Natural killer cell (primary cell): ENCODE measurements at regions not wholly inside any gene's neighbourhood (a gene's known extent, or its start where the extent isn't known, plus 50 kb on each side); places are given as distances from the start of the nearest gene placed in this dataset.

Source experiments
- ATAC-seq, 3 donors: fragments of 150-1000 bp in 2 of 3; fragments of 200-7000 bp in 1 of 3; cut with Tn5 transposase; 1 replicate in 1 of 3; 2 replicates in 2 of 3; pipeline ENCODE4 v1.10.0; 2021; ENCODE audit warnings: mild to moderate bottlenecking in 2 of 3, moderate library complexity in 2 of 3
- DNase-seq, 2 donors: peaks; one replicate each; pipeline versions ENCODE4 v3.0.0 to v3.0.0-alpha.2; 2013 to 2021; ENCODE audit warnings: mixed read lengths in 1 of 2
- H3K27ac ChIP-seq: one replicate; pipeline ENCODE4 v1.5.1; 2013; ENCODE audit warnings: mild to moderate bottlenecking, low read length
- H3K27me3 ChIP-seq: one replicate; pipeline ENCODE4 v1.6.1; 2013; ENCODE audit warnings: low read length; ENCODE audit not compliant: control insufficient read depth, insufficient read depth
- H3K36me3 ChIP-seq: one replicate; pipeline ENCODE4 v1.6.1; 2013; ENCODE audit warnings: low read length; ENCODE audit not compliant: control insufficient read depth, insufficient read depth
- H3K4me1 ChIP-seq: one replicate; pipeline ENCODE4 v1.6.1; 2013; ENCODE audit warnings: low read length; ENCODE audit not compliant: control insufficient read depth, insufficient read depth
- H3K4me3 ChIP-seq: one replicate; pipeline ENCODE4 v1.5.1; 2013; ENCODE audit warnings: low read length
- H3K9me3 ChIP-seq: one replicate; pipeline ENCODE4 v1.6.1; 2013; ENCODE audit warnings: low read length; ENCODE audit not compliant: control insufficient read depth, insufficient read depth
- H3K27ac Mint-ChIP-seq, 2 donors: one replicate each; pipeline ENCODE4 v1.8.0; 2022; ENCODE audit warnings: mild to moderate bottlenecking in 2 of 2, mixed read lengths in 2 of 2, moderate library complexity in 1 of 2
- H3K27me3 Mint-ChIP-seq, 2 donors: one replicate each; pipeline ENCODE4 v1.8.0; 2022; ENCODE audit warnings: low read depth in 2 of 2, mixed read lengths in 2 of 2
- H3K36me3 Mint-ChIP-seq: one replicate; pipeline ENCODE4 v1.8.0; 2022; ENCODE audit warnings: mixed read lengths
- H3K4me1 Mint-ChIP-seq, 2 donors: one replicate each; pipeline ENCODE4 v1.8.0; 2022; ENCODE audit warnings: mixed read lengths in 2 of 2
- H3K4me3 Mint-ChIP-seq: one replicate; pipeline ENCODE4 v1.8.0; 2022; ENCODE audit warnings: mild to moderate bottlenecking, moderate library complexity, mixed read lengths
- H3K9me3 Mint-ChIP-seq, 2 donors: one replicate each; pipeline ENCODE4 v1.8.0; 2022; ENCODE audit warnings: mixed read lengths in 2 of 2
- WGBS: methylation state at CpG from one replicate; pipeline ENCODE4 v1.1.7; 2013; ENCODE audit warnings: missing lambda C conversion rate; ENCODE audit not compliant: insufficient coverage; 5-methylcytosine and 5-hydroxymethylcytosine counted together
- intact Hi-C: fragments of 100-400 bp; cut with micrococcal nuclease; formaldehyde crosslinking; loops from one replicate; pipeline ENCODE4 v1.14.2; 2022
- TF ChIP-seq, protein P1 (sequence below): fragments of 200-600 bp; IDR thresholded peaks from one replicate; pipeline ENCODE4 v1.8.0; 2022; ENCODE audit warnings: antibody characterized with exemption

DNA sequence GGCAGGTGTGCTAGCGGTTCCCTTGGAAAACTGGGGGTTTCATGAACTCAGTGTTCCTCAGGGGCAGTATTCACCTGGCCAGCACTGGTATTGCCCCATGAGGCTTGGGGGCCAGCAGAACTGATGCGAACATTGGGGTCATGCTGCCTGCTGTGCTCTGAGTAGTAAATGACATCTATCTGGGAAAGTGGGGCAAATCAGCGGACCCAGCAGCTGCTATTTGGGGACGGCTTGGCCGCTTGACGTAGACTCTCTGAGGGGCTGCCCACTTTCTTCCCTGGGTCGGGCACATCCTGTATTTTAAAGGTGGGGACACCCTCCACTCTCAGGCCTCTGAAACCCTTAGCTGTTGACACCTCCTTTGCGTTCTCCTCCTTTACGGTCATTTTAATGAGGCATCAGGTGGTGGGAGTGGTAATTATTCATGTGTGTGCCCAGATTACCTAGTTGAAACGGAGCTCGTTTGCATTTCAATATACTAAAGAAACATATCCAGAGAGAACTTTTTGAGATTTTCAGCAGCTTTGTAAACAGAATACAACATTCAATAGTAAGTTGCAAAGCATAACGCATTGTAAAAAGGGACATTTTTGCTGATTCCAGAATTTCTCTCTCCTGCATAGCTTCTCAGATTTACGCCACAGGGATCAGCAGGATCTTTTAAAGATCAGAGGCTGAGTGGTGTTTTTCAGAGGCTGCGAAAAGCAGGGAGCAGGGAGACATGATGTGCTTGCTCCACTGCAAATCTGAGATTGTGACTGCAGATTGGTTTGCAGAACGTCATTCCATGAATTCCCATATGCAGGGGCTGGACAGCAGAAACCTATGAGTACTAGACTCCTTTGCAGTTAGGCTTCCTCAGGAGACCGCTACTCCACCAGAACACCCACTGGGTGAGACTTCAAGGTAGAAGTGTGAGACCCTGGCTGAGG is 56.8 kb upstream of the ZFR start:
- intact Hi-C loops = no loop called here
- no peak for DNase-seq
- Mint-ChIP-seq H3K27me3 (peaks cover 23 to 27% of the 10 kb centered on the region in 2 donors), H3K27ac (no peak overlapping the region), H3K4me3 (no peak overlapping the region), H3K4me1 (no peaks in the 10 kb centered on the region), H3K36me3 (no peaks in the 10 kb centered on the region), H3K9me3 (no peaks in the 10 kb centered on the region)
- Histone ChIP-seq H3K9me3 (no peaks in the 10 kb centered on the region), H3K4me3 (no peak overlapping the region), H3K4me1 (peaks cover 3% of the 10 kb centered on the region), H3K36me3 (no peaks in the 10 kb centered on the region), H3K27ac (no peak overlapping the region), H3K27me3 (no peaks in the 10 kb centered on the region)
- ATAC-seq = no peak
- 92% methylated on average over 15 of the region's 16 CpGs for WGBS
- TF ChIP-seq, protein P1, sequence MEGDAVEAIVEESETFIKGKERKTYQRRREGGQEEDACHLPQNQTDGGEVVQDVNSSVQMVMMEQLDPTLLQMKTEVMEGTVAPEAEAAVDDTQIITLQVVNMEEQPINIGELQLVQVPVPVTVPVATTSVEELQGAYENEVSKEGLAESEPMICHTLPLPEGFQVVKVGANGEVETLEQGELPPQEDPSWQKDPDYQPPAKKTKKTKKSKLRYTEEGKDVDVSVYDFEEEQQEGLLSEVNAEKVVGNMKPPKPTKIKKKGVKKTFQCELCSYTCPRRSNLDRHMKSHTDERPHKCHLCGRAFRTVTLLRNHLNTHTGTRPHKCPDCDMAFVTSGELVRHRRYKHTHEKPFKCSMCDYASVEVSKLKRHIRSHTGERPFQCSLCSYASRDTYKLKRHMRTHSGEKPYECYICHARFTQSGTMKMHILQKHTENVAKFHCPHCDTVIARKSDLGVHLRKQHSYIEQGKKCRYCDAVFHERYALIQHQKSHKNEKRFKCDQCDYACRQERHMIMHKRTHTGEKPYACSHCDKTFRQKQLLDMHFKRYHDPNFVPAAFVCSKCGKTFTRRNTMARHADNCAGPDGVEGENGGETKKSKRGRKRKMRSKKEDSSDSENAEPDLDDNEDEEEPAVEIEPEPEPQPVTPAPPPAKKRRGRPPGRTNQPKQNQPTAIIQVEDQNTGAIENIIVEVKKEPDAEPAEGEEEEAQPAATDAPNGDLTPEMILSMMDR = no peak

DNA sequence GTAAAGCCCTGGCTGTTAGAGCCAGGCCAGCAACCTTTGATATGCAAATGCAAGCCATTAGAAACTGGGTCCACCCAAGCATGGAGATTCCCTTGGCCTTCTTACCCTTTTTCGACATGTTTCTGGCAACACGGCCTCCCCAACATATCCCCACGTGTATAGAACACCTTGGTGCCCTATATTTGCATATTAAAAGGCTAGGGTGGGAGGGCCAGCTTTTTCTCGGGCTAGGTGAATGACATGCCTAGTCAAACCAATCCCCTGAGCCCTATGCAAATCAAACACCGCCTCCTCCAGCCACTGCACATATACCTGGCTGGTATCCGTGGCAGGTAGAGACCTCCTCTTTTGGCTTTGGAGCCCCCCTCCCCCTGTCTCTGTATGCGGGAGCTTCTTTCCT is 55.6 kb upstream of the ZFR start:
- no peak overlapping the region for H3K4me3 ChIP-seq
- H3K27ac Mint-ChIP-seq = no peak overlapping the region
- H3K4me1 Mint-ChIP-seq = no peaks in the 10 kb centered on the region
- H3K36me3 ChIP-seq = no peaks in the 10 kb centered on the region
- no peaks in the 10 kb centered on the region for H3K36me3 Mint-ChIP-seq
- TF ChIP-seq, protein P1 = no peak
- WGBS = 75% methylated on average over 7 of the region's 7 CpGs
- peaks cover under 1% of the 10 kb centered on the region for H3K4me1 ChIP-seq
- no peaks in the 10 kb centered on the region for H3K9me3 ChIP-seq
- ATAC-seq (no peak), DNase-seq (no peak)
- H3K27me3 ChIP-seq = no peaks in the 10 kb centered on the region
- H3K27ac ChIP-seq = no peak overlapping the region
- no peaks in the 10 kb centered on the region for H3K9me3 Mint-ChIP-seq
- H3K4me3 Mint-ChIP-seq = no peak overlapping the region
- intact Hi-C loops = no loop called here
- H3K27me3 Mint-ChIP-seq = peaks cover 18 to 22% of the 10 kb centered on the region in 2 donors

DNA sequence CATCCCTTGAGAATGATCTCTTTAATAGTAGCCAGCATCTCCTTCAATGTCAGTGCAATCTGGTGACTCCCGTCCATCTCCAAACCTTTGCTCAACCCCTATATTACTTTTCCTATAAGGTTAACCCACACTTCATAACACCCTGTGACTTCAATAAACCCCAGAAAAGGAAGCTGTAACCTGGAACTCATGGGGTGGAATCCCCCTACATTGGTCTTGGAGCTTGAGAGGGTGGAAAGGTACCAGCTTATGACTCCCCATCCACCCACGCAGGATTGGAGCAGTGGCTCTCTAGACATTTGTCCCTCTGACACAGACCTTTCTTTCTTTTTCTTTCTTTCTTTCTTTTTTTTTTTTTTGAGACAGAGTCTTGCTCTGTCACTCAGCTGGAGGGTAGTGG is 54.7 kb upstream of the ZFR start:
- Mint-ChIP-seq H3K9me3 (no peaks in the 10 kb centered on the region), H3K27me3 (peaks cover 9 to 19% of the 10 kb centered on the region in 2 donors), H3K36me3 (no peaks in the 10 kb centered on the region), H3K4me3 (no peak overlapping the region), H3K4me1 (no peaks in the 10 kb centered on the region), H3K27ac (no peak overlapping the region)
- no peaks in the 10 kb centered on the region for H3K27me3 ChIP-seq
- WGBS = 90% methylated on average over 2 of the region's 2 CpGs
- intact Hi-C loops = no loop called here
- DNase-seq (no peak), ATAC-seq (no peak)
- TF ChIP-seq, protein P1 = no peak
- no peaks in the 10 kb centered on the region for H3K9me3 ChIP-seq
- H3K27ac ChIP-seq = no peak overlapping the region
- H3K4me1 ChIP-seq = no peaks in the 10 kb centered on the region
- H3K4me3 ChIP-seq = no peak overlapping the region
- no peaks in the 10 kb centered on the region for H3K36me3 ChIP-seq

DNA sequence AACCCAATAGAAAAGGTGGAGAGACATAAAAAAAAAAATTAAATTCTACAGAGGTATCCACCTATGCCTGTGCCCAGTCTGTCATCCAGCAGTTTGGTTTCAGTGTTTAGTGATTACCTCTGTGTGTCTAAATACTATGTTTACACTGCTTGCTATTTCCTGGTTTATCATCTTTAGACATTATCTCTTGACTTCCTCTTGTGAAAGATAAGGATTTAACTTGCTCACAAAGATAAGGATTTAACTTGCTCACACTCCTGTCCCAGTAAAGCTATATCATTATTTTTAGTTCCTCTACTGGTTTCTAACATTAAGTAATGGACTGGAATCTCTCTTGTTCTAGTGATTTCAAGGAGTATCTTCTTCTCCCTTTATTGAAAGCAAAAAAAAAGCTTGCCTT is 53.9 kb upstream of the ZFR start:
- H3K4me1 ChIP-seq = no peaks in the 10 kb centered on the region
- no peaks in the 10 kb centered on the region for H3K36me3 ChIP-seq
- no peaks in the 10 kb centered on the region for H3K36me3 Mint-ChIP-seq
- no peaks in the 10 kb centered on the region for H3K9me3 ChIP-seq
- no peaks in the 10 kb centered on the region for H3K4me1 Mint-ChIP-seq
- intact Hi-C loops = no loop called here
- no peak overlapping the region for H3K4me3 Mint-ChIP-seq
- TF ChIP-seq, protein P1 = no peak
- H3K27ac ChIP-seq = no peak overlapping the region
- H3K27me3 ChIP-seq = no peaks in the 10 kb centered on the region
- no peak overlapping the region for H3K4me3 ChIP-seq
- H3K27ac Mint-ChIP-seq = no peak overlapping the region
- peaks cover 7 to 19% of the 10 kb centered on the region in 2 donors for H3K27me3 Mint-ChIP-seq
- ATAC-seq (peak in 1 of 3 donors; percentile 79), DNase-seq (no peak)
- H3K9me3 Mint-ChIP-seq = no peaks in the 10 kb centered on the region
